ENCODE measurements at regions not wholly inside any gene's neighbourhood (a gene's known extent, or its start where the extent isn't known, plus 50 kb on each side); places are given as distances from the start of the nearest gene placed in this dataset.
A peak's percentile ranks its signal among the peaks of the same experiment; 100 is the strongest.

DNA sequence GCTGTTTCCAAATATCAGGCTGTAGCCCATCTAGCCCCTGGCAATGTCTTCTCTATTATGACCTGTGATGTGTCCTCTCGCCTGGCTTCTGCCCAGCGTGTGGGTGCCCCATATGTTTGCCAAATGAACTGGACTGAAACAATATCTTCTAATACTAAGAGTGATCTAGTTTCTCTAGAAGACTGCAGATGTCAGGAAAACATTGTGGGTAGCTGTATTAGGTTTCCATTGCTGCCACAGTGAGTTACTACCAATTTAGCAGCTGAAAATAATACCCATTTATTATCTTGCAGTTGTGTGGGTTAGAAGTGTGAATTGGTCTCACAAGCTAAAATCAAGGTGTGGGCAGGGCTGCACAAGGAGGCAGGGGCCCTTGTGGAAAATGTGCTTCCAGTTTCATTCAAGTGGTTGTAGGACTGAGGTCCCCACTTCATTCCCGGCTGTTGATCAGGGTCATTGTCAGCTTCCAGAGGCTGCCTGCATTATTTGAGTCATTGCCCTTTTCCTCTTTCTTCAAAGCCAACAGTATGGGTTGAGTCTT is 202.8 kb upstream of the BMPER start:
- TF ChIP-seq EP300 (IDR thresholded peaks at IDR 0.05), result no peak
- no peak for TF ChIP-seq POLR2A (IDR thresholded peaks at IDR 0.05)
- TF ChIP-seq, protein P1, sequence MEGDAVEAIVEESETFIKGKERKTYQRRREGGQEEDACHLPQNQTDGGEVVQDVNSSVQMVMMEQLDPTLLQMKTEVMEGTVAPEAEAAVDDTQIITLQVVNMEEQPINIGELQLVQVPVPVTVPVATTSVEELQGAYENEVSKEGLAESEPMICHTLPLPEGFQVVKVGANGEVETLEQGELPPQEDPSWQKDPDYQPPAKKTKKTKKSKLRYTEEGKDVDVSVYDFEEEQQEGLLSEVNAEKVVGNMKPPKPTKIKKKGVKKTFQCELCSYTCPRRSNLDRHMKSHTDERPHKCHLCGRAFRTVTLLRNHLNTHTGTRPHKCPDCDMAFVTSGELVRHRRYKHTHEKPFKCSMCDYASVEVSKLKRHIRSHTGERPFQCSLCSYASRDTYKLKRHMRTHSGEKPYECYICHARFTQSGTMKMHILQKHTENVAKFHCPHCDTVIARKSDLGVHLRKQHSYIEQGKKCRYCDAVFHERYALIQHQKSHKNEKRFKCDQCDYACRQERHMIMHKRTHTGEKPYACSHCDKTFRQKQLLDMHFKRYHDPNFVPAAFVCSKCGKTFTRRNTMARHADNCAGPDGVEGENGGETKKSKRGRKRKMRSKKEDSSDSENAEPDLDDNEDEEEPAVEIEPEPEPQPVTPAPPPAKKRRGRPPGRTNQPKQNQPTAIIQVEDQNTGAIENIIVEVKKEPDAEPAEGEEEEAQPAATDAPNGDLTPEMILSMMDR (IDR thresholded peaks at IDR 0.05), result no peak
- no peak for TF ChIP-seq POLR2AphosphoS5 (IDR thresholded peaks at IDR 0.05)
- DNase-seq, result no peak
- Histone ChIP-seq H3K36me3 (no peaks in the 10 kb centered on the region), H3K4me1 (peaks cover 0 to 14% (median 5%) of the 10 kb centered on the region in 4 donors), H3K9me3 (peaks cover 2 to 19% (median 11%) of the 10 kb centered on the region in 4 donors), H3K27me3 (no peaks in the 10 kb centered on the region), H3K4me3 (no peak overlapping the region), H3K27ac (no peak overlapping the region)
- intact Hi-C loops (cut with DNase I; ENCODE audit: low total_unique reads), result no loop called here
- WGBS, 5 donors, result 87 to 95% (median 92%) methylated on average over 3 of the region's 3 CpGs

DNA sequence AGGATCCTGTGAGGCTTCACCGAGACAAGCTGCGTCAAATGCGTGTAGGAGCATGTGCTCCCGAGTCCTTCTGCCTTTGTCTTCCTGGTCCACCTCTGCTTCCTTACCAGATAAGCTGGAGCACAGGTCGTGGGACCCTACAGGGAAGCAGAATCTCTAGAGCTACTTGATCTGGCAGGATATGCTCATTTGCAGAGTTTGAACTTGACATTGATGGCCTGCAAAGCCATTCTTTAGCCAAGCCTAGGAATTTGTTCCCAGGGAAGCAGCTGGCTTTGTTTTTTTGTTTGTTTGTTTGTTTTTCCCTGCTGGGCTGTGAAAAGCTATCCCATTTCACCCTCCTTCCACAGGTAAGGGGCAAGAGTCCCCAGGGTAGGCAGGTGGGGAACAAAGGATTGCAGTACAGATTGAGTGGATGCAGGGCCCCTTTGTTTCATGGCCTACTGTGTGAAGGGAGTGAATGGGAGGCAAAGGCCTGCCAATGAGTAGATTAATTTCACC is 200.0 kb upstream of the BMPER start:
- intact Hi-C loops (cut with DNase I; ENCODE audit: low total_unique reads), result no loop called here
- TF ChIP-seq, protein P1 (IDR thresholded peaks at IDR 0.05), result no peak
- TF ChIP-seq POLR2A (IDR thresholded peaks at IDR 0.05) (no peak), POLR2AphosphoS5 (IDR thresholded peaks at IDR 0.05) (no peak), EP300 (IDR thresholded peaks at IDR 0.05) (no peak)
- H3K9me3 ChIP-seq, result peaks cover 2 to 18% (median 10%) of the 10 kb centered on the region in 4 donors
- no peak overlapping the region for H3K4me3 ChIP-seq
- WGBS, 5 donors, result 85 to 95% (median 89%) methylated on average over 5 of the region's 5 CpGs
- H3K36me3 ChIP-seq, result no peaks in the 10 kb centered on the region
- H3K4me1 ChIP-seq, result peaks cover 0 to 15% (median 5%) of the 10 kb centered on the region in 4 donors
- H3K27ac ChIP-seq, result no peak overlapping the region
- no peaks in the 10 kb centered on the region for H3K27me3 ChIP-seq
- no peak for DNase-seq

DNA sequence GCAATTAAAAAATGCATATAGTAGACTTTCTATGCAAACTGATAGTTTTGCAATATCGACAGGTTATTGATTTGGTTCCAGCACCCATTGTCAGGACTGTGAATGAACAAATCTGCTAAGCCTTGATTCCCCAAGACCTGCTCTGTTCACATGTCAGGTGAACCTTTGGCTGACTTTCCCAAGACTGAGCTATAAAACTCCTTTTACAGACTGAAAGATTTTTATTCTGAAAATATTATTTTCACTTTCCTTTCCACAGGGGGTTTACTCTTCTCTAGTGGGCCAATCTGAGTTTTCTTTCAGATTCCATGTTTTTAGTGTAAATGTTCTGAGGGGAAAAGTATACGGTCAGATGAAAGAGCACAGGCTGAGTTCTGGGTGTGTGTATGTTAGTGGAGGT is 199.2 kb upstream of the BMPER start:
- Histone ChIP-seq H3K27ac (no peak overlapping the region), H3K36me3 (no peaks in the 10 kb centered on the region), H3K27me3 (no peaks in the 10 kb centered on the region), H3K4me1 (peaks cover 0 to 15% (median 5%) of the 10 kb centered on the region in 4 donors), H3K9me3 (peaks cover 2 to 10% (median 5%) of the 10 kb centered on the region in 4 donors), H3K4me3 (no peak overlapping the region)
- TF ChIP-seq EP300 (IDR thresholded peaks at IDR 0.05) (no peak), POLR2A (IDR thresholded peaks at IDR 0.05) (no peak), POLR2AphosphoS5 (IDR thresholded peaks at IDR 0.05) (no peak)
- TF ChIP-seq, protein P1 (IDR thresholded peaks at IDR 0.05), result no peak
- DNase-seq, result no peak
- WGBS, 5 donors, result 28 to 55% (median 50%) methylated on average over 2 of the region's 2 CpGs
- intact Hi-C loops (cut with DNase I; ENCODE audit: low total_unique reads), result no loop called here

DNA sequence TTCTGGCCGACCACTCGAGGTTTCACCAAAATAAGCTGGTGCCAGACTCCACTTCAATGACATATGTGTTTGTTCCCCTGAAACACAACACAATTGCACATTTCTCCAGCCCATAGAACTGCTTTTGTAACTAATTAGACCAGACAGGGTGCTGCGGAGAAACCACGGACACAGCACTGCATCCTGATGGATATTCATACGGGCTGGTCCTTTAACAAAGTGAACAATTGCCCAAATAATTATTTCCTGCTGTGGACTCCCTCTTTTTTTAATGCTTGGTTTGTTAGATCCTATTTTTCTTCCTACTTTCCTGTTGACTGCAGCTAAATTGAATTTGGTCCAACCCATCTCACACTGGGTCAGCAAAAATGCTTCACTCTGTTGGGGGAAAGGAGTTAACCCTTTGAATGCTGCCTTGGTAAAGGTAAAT is 198.6 kb upstream of the BMPER start:
- TF ChIP-seq POLR2A (IDR thresholded peaks at IDR 0.05), result no peak
- intact Hi-C loops (cut with DNase I; ENCODE audit: low total_unique reads), result no loop called here
- DNase-seq, result no peak
- Histone ChIP-seq H3K36me3 (no peaks in the 10 kb centered on the region), H3K4me1 (peaks cover 0 to 19% (median 5%) of the 10 kb centered on the region in 4 donors), H3K27me3 (no peaks in the 10 kb centered on the region), H3K9me3 (peaks cover 0 to 4% (median under 1%) of the 10 kb centered on the region in 4 donors), H3K27ac (no peak overlapping the region), H3K4me3 (no peak overlapping the region)
- 28 to 42% (median 34%) methylated on average over 5 of the region's 5 CpGs for WGBS, 5 donors

DNA sequence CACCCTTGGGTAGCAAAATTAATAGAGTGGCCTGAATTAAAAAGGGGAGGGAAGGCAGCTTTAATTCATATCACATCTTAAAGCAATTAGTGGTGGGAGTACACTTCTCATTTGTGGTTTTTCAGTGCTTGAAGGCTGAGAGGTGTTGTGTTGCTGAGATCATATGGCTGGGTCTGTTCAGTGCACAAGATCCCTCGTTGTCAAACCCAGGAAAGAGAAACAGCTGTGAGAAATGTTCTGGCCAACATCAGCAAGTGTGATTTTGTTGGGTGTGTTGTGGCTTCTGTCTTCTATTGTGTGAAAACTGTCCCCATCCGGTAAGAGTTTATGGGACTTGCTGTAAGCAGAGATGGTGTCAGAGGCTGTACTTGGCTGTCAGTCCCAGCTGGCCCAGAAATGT is 197.9 kb upstream of the BMPER start:
- intact Hi-C loops (cut with DNase I; ENCODE audit: low total_unique reads), result no loop called here
- Histone ChIP-seq H3K4me1 (peaks cover 0 to 21% (median 5%) of the 10 kb centered on the region in 4 donors), H3K36me3 (no peaks in the 10 kb centered on the region), H3K9me3 (no peaks in the 10 kb centered on the region), H3K27me3 (no peaks in the 10 kb centered on the region), H3K27ac (no peak overlapping the region), H3K4me3 (no peak overlapping the region)
- whole genome bisulfite sequencing, 5 donors, result 52 to 63% (median 58%) methylated on average over 2 of the region's 2 CpGs
- no peak for TF ChIP-seq POLR2A (IDR thresholded peaks at IDR 0.05)
- TF ChIP-seq EP300 (IDR thresholded peaks at IDR 0.05), result no peak
- TF ChIP-seq POLR2AphosphoS5 (IDR thresholded peaks at IDR 0.05), result no peak
- TF ChIP-seq, protein P1 (IDR thresholded peaks at IDR 0.05), result no peak
- DNase-seq, result peak in 1 of 2 donors; percentile 52

Measured in stomach (tissue), 8 donors.